ENCODE measurements at regions not wholly inside any gene's neighbourhood (a gene's known extent, or its start where the extent isn't known, plus 50 kb on each side); places are given as distances from the start of the nearest gene placed in this dataset.

DNA sequence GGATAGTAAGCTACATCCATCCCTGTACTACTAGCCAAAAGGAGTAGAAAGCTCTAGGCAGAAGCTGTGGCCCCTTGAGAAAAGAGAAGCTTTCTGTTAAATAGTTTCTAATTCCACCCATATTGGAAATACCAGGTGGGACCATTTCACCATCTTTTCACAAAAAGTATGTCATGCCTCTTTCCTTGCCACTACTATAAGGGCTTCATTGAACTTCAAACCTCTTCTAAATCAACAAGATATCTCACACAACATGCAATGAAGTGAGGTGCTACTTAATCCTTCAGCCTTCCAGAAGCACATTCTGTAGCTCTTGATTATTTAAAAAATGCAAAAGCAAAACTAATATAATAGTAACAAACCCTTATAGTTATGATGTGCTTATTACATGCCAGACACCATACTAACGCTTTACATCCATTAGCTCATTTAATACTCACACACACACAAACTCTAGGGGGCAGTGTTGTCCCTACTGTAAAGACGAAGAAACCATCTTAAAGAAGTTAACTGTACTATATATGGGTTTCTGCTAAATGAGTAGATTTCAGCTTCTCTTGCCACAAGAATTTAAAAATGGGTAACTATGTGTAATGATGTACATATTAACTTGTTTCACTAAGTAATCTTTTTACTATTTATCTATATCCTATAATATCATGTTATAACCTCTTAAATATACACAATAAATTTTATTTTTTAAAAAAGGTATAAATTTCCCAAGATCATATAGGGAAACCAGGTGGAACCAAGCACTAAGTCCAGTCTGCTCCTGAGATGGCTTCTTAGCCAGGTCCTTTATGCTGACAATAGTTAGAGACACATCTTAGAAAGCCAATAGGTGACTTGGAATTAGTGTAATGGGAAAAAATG is 124.4 kb downstream of the RPS29 start:
- no peaks in the 10 kb centered on the region for H3K27me3 ChIP-seq
- H3K9me3 ChIP-seq = no peaks in the 10 kb centered on the region
- no peaks in the 10 kb centered on the region for H3K36me3 ChIP-seq
- H3K27ac ChIP-seq = no peak overlapping the region
- intact Hi-C loops (cut with DNase I; ENCODE audit: low total_unique reads) = no loop called here
- DNase-seq = peak; percentile 62
- TF ChIP-seq, protein P1, sequence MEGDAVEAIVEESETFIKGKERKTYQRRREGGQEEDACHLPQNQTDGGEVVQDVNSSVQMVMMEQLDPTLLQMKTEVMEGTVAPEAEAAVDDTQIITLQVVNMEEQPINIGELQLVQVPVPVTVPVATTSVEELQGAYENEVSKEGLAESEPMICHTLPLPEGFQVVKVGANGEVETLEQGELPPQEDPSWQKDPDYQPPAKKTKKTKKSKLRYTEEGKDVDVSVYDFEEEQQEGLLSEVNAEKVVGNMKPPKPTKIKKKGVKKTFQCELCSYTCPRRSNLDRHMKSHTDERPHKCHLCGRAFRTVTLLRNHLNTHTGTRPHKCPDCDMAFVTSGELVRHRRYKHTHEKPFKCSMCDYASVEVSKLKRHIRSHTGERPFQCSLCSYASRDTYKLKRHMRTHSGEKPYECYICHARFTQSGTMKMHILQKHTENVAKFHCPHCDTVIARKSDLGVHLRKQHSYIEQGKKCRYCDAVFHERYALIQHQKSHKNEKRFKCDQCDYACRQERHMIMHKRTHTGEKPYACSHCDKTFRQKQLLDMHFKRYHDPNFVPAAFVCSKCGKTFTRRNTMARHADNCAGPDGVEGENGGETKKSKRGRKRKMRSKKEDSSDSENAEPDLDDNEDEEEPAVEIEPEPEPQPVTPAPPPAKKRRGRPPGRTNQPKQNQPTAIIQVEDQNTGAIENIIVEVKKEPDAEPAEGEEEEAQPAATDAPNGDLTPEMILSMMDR (IDR thresholded peaks at IDR 0.05) = peak; percentile 62 to 75 (median 69)
- TF ChIP-seq EP300 (IDR thresholded peaks at IDR 0.05; ENCODE audit: low read depth) = no peak
- 4 to 5% methylated on average over 2 of the region's 2 CpGs for WGBS, 2 donors (ENCODE audit: low coverage in 1 of 2)
- in situ Hi-C loops (cut with MboI; ENCODE audit: low pct_ligation_motif_present in 1 of 4, low pct_unique_long_range_greater_than_20kb in 1 of 4, low sequenced_read_pairs in 3 of 4) = no loop called here
- no peak overlapping the region for H3K4me3 ChIP-seq
- H3K4me1 ChIP-seq = peaks cover 0 to 16% (median 6%) of the 10 kb centered on the region in 4 donors

DNA sequence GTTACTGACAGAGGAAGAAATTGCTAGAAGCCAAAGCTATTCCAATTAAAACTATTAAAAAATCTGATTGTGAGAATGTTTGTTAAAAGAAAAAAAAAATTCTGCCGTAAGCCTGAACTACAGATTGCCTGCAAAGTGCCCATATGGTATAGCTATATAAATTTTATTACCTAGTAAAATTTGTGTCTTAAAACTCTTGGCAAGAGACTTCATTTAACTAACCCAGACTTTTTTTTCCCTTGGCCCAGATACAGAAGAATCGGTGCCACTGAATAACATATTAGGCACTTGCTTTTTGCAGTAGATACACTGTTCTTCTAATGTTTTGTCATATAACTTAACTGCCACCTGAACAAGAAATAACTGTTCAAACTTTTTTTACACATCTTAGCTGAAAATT is 125.5 kb downstream of the RPS29 start:
- no peak overlapping the region for H3K27ac ChIP-seq
- H3K4me1 ChIP-seq = peaks cover 0 to 16% (median 6%) of the 10 kb centered on the region in 4 donors
- DNase-seq = no peak
- H3K9me3 ChIP-seq = no peaks in the 10 kb centered on the region
- no peak overlapping the region for H3K4me3 ChIP-seq
- 27 to 41% methylated on average over 2 of the region's 2 CpGs for WGBS, 2 donors (ENCODE audit: low coverage in 1 of 2)
- in situ Hi-C loops (cut with MboI; ENCODE audit: low pct_ligation_motif_present in 1 of 4, low pct_unique_long_range_greater_than_20kb in 1 of 4, low sequenced_read_pairs in 3 of 4) (no loop called here), intact Hi-C loops (cut with DNase I; ENCODE audit: low total_unique reads) (no loop called here)
- TF ChIP-seq, protein P1 (IDR thresholded peaks at IDR 0.05) = no peak
- TF ChIP-seq POLR2AphosphoS5 (IDR thresholded peaks at IDR 0.05) = no peak
- no peak for TF ChIP-seq EP300 (IDR thresholded peaks at IDR 0.05; ENCODE audit: low read depth)
- TF ChIP-seq POLR2A (IDR thresholded peaks at IDR 0.05) = no peak
- H3K36me3 ChIP-seq = no peaks in the 10 kb centered on the region
- no peaks in the 10 kb centered on the region for H3K27me3 ChIP-seq

DNA sequence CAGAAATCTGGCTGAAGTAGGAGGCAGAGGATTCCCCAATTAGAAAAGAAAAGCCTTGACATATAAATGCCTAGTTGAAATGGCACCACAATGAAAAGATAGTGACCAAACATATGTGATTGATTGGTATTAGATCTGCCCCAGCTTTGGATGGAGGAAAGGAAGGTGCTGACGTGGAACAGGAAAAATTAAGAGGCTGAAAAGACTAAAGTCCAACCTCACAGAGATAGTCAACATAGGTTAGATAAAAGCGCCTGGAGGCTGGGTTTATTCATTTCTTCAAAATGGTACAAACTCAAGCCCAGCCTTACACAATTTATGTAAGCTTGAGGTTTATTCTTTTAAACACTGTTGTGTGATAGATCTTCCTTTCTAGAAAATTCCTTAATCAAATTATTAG is 129.6 kb downstream of the RPS29 start:
- TF ChIP-seq, protein P1 (IDR thresholded peaks at IDR 0.05) = no peak
- no peak for TF ChIP-seq POLR2A (IDR thresholded peaks at IDR 0.05)
- no peak for TF ChIP-seq POLR2AphosphoS5 (IDR thresholded peaks at IDR 0.05)
- TF ChIP-seq EP300 (IDR thresholded peaks at IDR 0.05; ENCODE audit: low read depth) = no peak
- H3K4me1 ChIP-seq = peaks cover 0 to 12% (median 6%) of the 10 kb centered on the region in 4 donors
- intact Hi-C loops (cut with DNase I; ENCODE audit: low total_unique reads) = no loop called here
- H3K9me3 ChIP-seq = no peaks in the 10 kb centered on the region
- in situ Hi-C loops (cut with MboI; ENCODE audit: low pct_ligation_motif_present in 1 of 4, low pct_unique_long_range_greater_than_20kb in 1 of 4, low sequenced_read_pairs in 3 of 4) = no loop called here
- DNase-seq = no peak
- H3K27ac ChIP-seq = no peak overlapping the region
- no peak overlapping the region for H3K4me3 ChIP-seq
- H3K36me3 ChIP-seq = no peaks in the 10 kb centered on the region
- H3K27me3 ChIP-seq = no peaks in the 10 kb centered on the region
- 35 to 58% methylated on average over 2 of the region's 2 CpGs for WGBS, 2 donors (ENCODE audit: low coverage in 1 of 2)

DNA sequence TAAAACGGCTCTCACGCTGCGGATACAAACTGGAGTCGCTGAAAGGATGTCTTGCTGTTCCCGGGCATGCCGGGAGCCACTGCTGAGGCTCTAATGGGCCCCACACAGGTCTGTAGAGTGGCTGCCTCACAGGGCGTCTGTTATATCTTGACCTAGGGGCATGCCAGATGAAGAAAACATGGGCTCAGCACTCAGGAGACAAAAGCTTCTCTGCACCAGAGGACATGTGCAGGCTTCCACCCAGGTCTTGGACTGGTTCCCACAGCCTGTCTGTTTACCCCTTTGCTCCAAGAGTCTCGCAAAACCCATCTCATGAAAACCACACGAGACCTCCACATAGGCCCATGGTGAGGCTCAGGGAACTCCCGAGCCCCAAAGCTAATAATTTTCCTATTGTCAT is 134.2 kb downstream of the RPS29 start:
- no peaks in the 10 kb centered on the region for H3K36me3 ChIP-seq
- TF ChIP-seq POLR2AphosphoS5 (IDR thresholded peaks at IDR 0.05) (no peak), EP300 (IDR thresholded peaks at IDR 0.05; ENCODE audit: low read depth) (no peak), POLR2A (IDR thresholded peaks at IDR 0.05) (no peak)
- TF ChIP-seq, protein P1 (IDR thresholded peaks at IDR 0.05) = no peak
- intact Hi-C loops (cut with DNase I; ENCODE audit: low total_unique reads) = no loop called here
- H3K27ac ChIP-seq = no peak overlapping the region
- H3K4me1 ChIP-seq = no peaks in the 10 kb centered on the region
- WGBS, 2 donors (ENCODE audit: low coverage in 1 of 2) = 79 to 89% methylated on average over 5 to 10 of the region's 10 CpGs
- in situ Hi-C loops (cut with MboI; ENCODE audit: low pct_ligation_motif_present in 1 of 4, low pct_unique_long_range_greater_than_20kb in 1 of 4, low sequenced_read_pairs in 3 of 4) = no loop called here
- no peaks in the 10 kb centered on the region for H3K9me3 ChIP-seq
- no peaks in the 10 kb centered on the region for H3K27me3 ChIP-seq
- no peak overlapping the region for H3K4me3 ChIP-seq
- no peak for DNase-seq
